ENCODE measurements at regions not wholly inside any gene's neighbourhood (a gene's known extent, or its start where the extent isn't known, plus 50 kb on each side); places are given as distances from the start of the nearest gene placed in this dataset.

GRCh38 chr2:120541553-120541932, 194.1 kb upstream of the GLI2 start:
- TF ChIP-seq POLR2AphosphoS5 (IDR thresholded peaks at IDR 0.05) (no peak), CTCF (IDR thresholded peaks at IDR 0.05) (no peak)
